Adrenal gland (tissue), 9 donors: ENCODE measurements at regions not wholly inside any gene's neighbourhood (a gene's known extent, or its start where the extent isn't known, plus 50 kb on each side); places are given as distances from the start of the nearest gene placed in this dataset.

Experiments
- DNase-seq, 7 donors: peaks; one replicate each; pipeline ENCODE4 v3.0.0-alpha.2; 2019 to 2020
- H3K27ac ChIP-seq, 5 donors: fragments of 200-600 bp; sonication (generic) in 4 of 5; 1 replicate in 3 of 5; 2 replicates in 2 of 5; pipeline versions ENCODE4 v1.5.1 to v1.8.0; 2016 to 2020; ENCODE audit warnings: mild to moderate bottlenecking in 1 of 5
- H3K27me3 ChIP-seq: fragments of 200-600 bp; 2 replicates; pipeline ENCODE4 v1.8.0; 2021
- H3K36me3 ChIP-seq, 2 donors: fragments of 200-600 bp; replicated peaks in 1 of 2; 1 replicate in 1 of 2; 2 replicates in 1 of 2; pipeline versions ENCODE4 v1.5.1 to v1.8.0; 2018 to 2022
- H3K4me1 ChIP-seq, 2 donors: fragments of 200-600 bp; replicated peaks in 1 of 2; 1 replicate in 1 of 2; 2 replicates in 1 of 2; pipeline versions ENCODE4 v1.5.1 to v1.8.0; 2018 to 2021
- H3K4me3 ChIP-seq, 4 donors: fragments of 200-600 bp; sonication (generic) in 3 of 4; one replicate each; pipeline ENCODE4 v1.5.1; 2016 to 2018
- H3K9me3 ChIP-seq, 3 donors: fragments of 200-600 bp; sonication (generic) in 1 of 3; replicated peaks in 1 of 3; 1 replicate in 2 of 3; 2 replicates in 1 of 3; pipeline versions ENCODE4 v1.5.1 to v1.8.0; 2016 to 2021
- POLR2A ChIP-seq, 2 donors: fragments of 450-650 bp; IDR thresholded peaks; one replicate each; pipeline ENCODE4 v1.6.1; 2017; ENCODE audit warnings: antibody characterized with exemption in 2 of 2, mild to moderate bottlenecking in 2 of 2, moderate library complexity in 1 of 2
- WGBS, 4 donors: extraction: QIAGEN DNeasy Blood & Tissue Kit in 2 of 4; methylation state at CpG; one replicate each; pipeline versions ENCODE4 v1.1.5 to v1.1.7; 2013 to 2017; 5-methylcytosine and 5-hydroxymethylcytosine counted together
- intact Hi-C, 2 donors: fragments of 100-400 bp; cut with DNase I; formaldehyde crosslinking; loops; one replicate each; pipeline versions ENCODE4 v1.14.1 to v1.15.0; 2022 to 2023
- TF ChIP-seq, protein P1 (sequence below), 6 experiments: fragments of 450-650 bp in 4 of 6; fragments of 200-600 bp in 2 of 6; sonication (generic) in 1 of 6; IDR thresholded peaks; 1 replicate in 5 of 6; 2 replicates in 1 of 6; pipeline versions ENCODE4 v1.5.1 to v1.8.0; 2016 to 2021; ENCODE audit warnings: antibody characterized with exemption in 6 of 6, mild to moderate bottlenecking in 2 of 6, moderate library complexity in 1 of 6
- donor health status: healthy with polysubstance abuse.
- donor health status: Bipolar disorder and iron deficiency.
- donor health status: DM: yes; HTN: yes; CAD: no.
- donor health status: DM: no; HTN: no; CAD: no.
- donor health status: DM: no; HTN: no; CAD: no.

DNA sequence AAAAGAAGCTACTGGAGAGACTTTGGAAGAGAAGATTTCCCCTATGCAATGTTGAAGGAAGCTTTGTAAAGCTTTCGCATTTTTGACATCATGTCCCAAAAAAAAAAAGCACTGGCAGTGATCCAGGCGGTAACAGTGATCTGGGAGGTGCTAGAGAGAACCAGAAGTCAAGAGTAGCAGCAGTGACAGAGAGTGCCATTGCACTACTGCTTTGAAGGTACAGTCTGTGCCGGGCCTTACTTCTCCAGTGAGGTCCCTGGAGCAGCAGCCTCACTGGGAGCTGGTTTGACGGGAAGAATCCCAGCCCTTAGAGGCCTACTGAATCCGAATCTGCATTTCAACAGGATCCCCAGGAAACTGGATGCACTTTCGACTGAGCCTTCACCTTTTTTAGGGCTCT lies 50.9 kb upstream of the ATL2 start:
- no peaks in the 10 kb centered on the region for H3K36me3 ChIP-seq
- H3K9me3 ChIP-seq: no peaks in the 10 kb centered on the region
- H3K27me3 ChIP-seq: no peaks in the 10 kb centered on the region
- no peak overlapping the region for H3K4me3 ChIP-seq
- 74 to 81% (median 75%) methylated on average over 6 of the region's 6 CpGs for WGBS, 4 donors
- TF ChIP-seq POLR2A (IDR thresholded peaks at IDR 0.05): no peak
- TF ChIP-seq, protein P1, sequence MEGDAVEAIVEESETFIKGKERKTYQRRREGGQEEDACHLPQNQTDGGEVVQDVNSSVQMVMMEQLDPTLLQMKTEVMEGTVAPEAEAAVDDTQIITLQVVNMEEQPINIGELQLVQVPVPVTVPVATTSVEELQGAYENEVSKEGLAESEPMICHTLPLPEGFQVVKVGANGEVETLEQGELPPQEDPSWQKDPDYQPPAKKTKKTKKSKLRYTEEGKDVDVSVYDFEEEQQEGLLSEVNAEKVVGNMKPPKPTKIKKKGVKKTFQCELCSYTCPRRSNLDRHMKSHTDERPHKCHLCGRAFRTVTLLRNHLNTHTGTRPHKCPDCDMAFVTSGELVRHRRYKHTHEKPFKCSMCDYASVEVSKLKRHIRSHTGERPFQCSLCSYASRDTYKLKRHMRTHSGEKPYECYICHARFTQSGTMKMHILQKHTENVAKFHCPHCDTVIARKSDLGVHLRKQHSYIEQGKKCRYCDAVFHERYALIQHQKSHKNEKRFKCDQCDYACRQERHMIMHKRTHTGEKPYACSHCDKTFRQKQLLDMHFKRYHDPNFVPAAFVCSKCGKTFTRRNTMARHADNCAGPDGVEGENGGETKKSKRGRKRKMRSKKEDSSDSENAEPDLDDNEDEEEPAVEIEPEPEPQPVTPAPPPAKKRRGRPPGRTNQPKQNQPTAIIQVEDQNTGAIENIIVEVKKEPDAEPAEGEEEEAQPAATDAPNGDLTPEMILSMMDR (IDR thresholded peaks at IDR 0.05): no peak
- intact Hi-C loops: no loop called here
- no peak overlapping the region for H3K27ac ChIP-seq
- DNase-seq: no peak
- peaks cover 0 to 11% of the 10 kb centered on the region in 2 donors for H3K4me1 ChIP-seq

- no peaks in the 10 kb centered on the region for H3K36me3 ChIP-seq
- TF ChIP-seq POLR2A (IDR thresholded peaks at IDR 0.05): no peak
- TF ChIP-seq, protein P1 (IDR thresholded peaks at IDR 0.05): no peak
- DNase-seq: no peak
- intact Hi-C loops: no loop called here
- no peak overlapping the region for H3K27ac ChIP-seq
- no peak overlapping the region for H3K4me3 ChIP-seq
- peaks cover 0 to 6% of the 10 kb centered on the region in 2 donors for H3K4me1 ChIP-seq
- H3K27me3 ChIP-seq: no peaks in the 10 kb centered on the region
- WGBS, 4 donors: 54 to 64% (median 58%) methylated on average over 5 of the region's 5 CpGs
- no peaks in the 10 kb centered on the region for H3K9me3 ChIP-seq
Observed at GRCh38 chr2:38427054-38427453, 50.0 kb upstream of the ATL2 start.
